Stimulated activated CD8-positive, alpha-beta memory T cell treated with anti-CD3 and anti-CD28 coated beads, Interleukin-7, amount 100 ng/mL, for 1 hour (primary cell): ENCODE measurements at regions not wholly inside any gene's neighbourhood (a gene's known extent, or its start where the extent isn't known, plus 50 kb on each side); places are given as distances from the start of the nearest gene placed in this dataset.

Source experiments
- DNase-seq, 2 donors: peaks; one replicate each; pipeline ENCODE4 v3.0.0-alpha.2; 2020; ENCODE audit warnings: low read depth in 2 of 2

GRCh38 chr12:127205781-127206555 is 1061.0 kb upstream of the TMEM132C start:
- no peak for DNase-seq

GRCh38 chr12:127209318-127209717 is 1057.7 kb upstream of the TMEM132C start:
- DNase-seq, result no peak

- DNase-seq, result no peak
Measured at GRCh38 chr12:127214186-127214585, 1052.8 kb upstream of the TMEM132C start.

DNA sequence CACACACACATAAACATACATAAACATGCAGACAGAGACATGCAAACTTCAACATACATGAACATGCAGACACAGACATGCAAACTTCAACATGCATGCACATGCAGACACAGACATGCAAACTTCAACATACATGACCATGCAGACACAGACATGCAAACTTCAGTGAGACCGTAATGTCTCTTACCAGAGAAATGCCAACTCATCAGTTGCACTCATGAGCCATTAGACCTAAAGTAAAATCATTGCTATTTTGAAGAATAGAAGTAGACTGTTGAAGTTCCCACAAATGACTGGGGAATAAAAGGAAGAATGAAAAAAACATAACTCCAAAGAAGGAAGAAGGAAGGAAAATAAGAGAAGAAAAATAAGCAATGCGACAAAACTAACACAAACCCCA is 1044.0 kb upstream of the TMEM132C start:
- no peak for DNase-seq

DNA sequence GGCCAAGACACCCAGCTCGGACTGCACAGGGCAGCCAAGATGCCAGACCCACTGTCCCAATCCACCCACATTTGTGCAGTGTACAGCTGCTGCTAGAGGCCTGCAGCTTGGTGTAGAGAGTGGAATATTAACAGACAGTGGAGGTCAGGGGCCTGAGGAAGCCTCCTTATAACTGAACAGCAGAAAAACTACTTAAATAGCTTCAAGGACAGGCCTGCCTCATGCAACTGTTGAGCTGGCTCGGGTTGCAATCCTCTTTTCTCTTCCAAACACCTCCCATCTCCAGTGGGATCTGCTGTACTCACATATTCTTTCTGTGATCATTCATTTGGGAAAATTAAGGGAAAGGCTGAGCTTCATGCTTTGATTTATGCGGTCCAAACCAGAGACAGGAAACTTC is 1043.2 kb upstream of the TMEM132C start:
- no peak for DNase-seq

- no peak for DNase-seq
Measured at GRCh38 chr12:127230843-127231260, 1036.1 kb upstream of the TMEM132C start.

DNA sequence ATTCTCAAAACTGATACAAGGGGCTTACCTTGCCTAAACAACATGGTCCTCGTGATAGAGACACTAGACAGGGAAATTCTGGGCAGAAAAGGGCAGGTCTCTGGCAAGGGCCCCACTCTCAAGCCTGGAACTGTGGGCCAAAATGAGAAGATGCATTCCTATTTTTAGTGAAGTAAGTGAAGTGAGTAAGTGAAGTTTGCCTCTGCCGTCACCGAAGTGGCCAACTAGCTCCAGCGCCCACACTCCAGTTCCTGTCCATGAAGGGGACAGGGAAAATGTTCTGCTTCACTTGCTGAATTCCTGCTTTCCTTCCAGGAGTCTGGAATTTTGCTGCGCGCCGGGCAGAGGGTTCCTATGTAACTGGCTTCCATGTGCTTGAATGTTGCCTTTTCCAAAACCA is 1035.6 kb upstream of the TMEM132C start:
- no peak for DNase-seq

DNA sequence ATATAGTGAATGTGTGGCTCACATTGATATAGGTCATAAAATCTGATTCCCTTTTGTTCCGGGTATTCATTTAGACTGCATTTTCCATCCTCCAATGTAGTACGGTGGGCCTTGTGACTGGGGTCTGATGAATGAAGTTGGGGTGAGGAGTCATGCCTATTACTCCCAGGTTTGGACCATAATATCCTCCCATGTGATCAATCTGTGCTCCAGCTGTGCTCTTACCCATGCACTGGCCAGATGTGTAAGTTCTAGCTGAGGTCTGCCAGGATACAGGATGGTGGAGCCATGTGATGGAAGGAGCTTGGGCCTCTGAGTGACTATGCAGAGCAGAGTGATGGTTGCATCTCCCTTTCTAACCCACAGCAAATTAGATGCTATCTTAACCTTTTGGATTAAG is 1034.0 kb upstream of the TMEM132C start:
- DNase-seq, result no peak

- DNase-seq, result no peak
Measured at GRCh38 chr12:127235761-127236160, 1031.2 kb upstream of the TMEM132C start.

DNA sequence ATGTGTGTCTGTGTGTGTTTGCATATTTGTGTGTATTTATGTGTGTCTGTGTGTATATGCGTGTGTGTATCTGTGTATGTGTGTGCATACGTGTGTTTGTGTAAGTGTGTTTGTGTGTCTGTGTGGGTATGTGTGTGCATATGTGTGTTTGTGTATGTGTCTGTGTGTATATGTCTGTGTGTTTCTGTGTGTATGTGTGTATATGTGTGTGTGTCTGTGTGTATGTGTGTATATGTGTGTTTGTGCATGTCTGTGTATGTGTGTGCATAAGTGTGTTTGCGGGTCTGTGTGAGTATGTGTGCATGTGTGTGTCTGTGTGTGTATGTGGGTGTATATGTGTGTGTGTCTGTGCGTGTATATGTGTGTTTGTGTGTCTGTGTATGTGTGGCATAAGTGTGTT is 1030.5 kb upstream of the TMEM132C start:
- no peak for DNase-seq

- no peak for DNase-seq
Measured at GRCh38 chr12:127237151-127237550, 1029.8 kb upstream of the TMEM132C start.

GRCh38 chr12:127238107-127238506 is 1028.9 kb upstream of the TMEM132C start:
- no peak for DNase-seq

- no peak for DNase-seq
Measured at GRCh38 chr12:127239781-127240180, 1027.2 kb upstream of the TMEM132C start.

DNA sequence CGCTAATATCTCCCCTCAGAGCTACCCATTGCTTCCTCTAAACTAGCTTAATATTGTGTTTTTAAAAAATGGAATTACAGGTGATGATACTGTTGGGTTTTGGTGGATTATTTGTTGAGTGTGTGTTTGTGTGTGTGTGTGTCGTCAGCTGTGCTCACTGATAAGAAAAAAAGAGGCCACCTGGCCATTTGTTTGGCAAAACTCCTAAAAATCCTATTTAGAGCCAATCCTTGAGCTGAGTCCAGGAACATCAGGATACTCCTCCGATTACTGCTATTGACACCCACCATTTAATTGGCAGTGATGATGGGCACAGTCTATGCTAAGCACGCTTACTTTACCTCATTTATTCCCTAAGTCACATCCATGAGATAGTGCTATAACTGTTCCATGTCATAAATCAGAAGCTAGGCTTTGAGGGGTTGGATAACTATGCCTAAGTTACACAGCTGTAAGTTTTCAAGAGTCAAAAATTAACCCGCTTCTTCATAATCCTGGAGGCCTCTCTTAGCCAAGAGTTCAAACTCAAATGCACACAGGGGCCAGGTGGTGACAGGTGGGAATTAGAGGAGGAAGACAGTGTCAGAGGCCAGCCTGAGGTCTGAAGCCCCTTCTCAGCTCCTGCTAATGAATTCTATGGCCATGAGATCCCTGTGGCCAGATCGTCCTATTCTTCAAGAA is 1026.6 kb upstream of the TMEM132C start:
- DNase-seq, result no peak

DNA sequence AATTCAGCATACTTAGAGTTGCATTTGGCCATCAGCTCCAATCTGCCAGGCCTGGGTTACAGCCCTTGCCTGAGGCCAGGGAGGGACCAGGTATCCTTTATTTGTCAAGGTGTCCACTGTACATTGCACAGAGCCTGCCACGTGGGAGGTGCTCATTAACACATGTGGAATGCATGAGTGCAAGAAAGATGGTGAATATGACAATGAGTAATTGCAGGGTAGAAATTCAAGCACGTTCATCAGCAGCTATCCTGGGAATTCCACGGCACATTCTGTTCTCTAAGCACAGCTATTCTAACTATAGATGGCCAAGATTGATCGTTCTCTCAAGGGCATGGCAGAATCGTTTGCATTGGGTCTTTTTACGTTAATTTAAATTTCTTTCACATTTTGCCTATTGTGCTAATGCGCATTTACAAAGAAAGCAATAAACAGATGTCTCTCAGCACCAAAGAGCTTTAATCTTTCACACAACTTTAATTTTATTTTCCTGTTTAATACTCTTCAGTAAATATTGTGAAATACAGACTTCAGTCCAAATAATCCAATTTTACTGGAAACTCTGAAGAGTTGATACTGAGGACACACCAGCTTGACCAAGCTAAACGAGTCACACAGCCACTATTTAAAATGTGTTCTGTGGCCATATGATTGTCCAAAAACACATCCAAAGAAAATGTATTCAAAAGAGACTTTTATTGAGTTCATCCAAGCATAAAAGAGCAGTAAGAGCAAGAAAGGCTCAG is 1025.7 kb upstream of the TMEM132C start:
- DNase-seq, result no peak

- DNase-seq, result no peak
Measured at GRCh38 chr12:127245009-127245408, 1022.0 kb upstream of the TMEM132C start.

GRCh38 chr12:127245437-127245836 is 1021.5 kb upstream of the TMEM132C start:
- no peak for DNase-seq

DNA sequence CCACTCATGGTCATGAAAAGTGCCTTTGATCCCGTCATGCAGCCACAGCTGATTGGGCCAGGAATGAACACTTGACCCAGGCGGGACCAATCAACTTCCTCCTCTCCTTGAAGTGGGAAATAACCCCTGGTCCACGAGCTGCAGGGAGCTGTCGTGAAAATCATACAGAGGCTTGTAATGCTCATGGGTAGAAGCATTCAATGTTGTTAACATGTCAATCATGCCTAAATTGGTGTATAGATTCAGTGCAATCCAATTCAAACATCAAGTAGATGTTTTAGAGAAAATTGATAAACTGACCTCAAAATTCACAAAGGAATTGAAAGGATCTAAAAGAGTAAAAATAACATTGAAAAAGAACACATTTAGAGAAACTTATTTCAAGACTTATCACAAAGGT is 1019.0 kb upstream of the TMEM132C start:
- no peak for DNase-seq

DNA sequence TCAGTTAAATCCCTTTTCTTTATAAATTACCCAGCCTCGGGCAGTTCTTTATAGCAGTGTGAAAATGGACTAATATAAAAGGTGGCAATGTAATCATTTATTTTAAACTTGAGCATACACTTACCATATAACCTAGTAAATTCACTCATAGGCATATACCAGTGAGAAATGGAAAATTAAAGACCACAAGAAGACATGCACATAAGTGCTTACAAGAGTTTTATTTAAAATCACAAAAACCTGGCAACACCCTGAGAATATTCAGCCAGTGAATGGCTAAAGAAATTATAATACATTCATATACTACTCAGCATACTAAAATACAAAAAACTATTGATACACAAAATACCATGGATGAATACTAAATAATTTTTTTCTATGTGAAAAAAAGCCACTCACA is 1017.5 kb upstream of the TMEM132C start:
- no peak for DNase-seq

- DNase-seq, result no peak
Measured at GRCh38 chr12:127253797-127254327, 1013.1 kb upstream of the TMEM132C start.

- no peak for DNase-seq
Measured at GRCh38 chr12:127254420-127254955, 1012.5 kb upstream of the TMEM132C start.

GRCh38 chr12:127257366-127257935 is 1009.5 kb upstream of the TMEM132C start:
- no peak for DNase-seq
